GM18499 (cell line): ENCODE measurements at regions not wholly inside any gene's neighbourhood (a gene's known extent, or its start where the extent isn't known, plus 50 kb on each side); places are given as distances from the start of the nearest gene placed in this dataset.
"Not testable (repeated sequence)": the region's sequence is repeated elsewhere in the genome, so short reads cannot be mapped to it uniquely, and the experiment has no call there.

Source experiments
- ATAC-seq: cut with Tn5 transposase; IDR thresholded peaks from one replicate; pipeline ENCODE4 v1.9.1; 2021; ENCODE audit warnings: moderate number of reproducible peaks; ENCODE audit not compliant: insufficient read depth, unreplicated experiment

DNA sequence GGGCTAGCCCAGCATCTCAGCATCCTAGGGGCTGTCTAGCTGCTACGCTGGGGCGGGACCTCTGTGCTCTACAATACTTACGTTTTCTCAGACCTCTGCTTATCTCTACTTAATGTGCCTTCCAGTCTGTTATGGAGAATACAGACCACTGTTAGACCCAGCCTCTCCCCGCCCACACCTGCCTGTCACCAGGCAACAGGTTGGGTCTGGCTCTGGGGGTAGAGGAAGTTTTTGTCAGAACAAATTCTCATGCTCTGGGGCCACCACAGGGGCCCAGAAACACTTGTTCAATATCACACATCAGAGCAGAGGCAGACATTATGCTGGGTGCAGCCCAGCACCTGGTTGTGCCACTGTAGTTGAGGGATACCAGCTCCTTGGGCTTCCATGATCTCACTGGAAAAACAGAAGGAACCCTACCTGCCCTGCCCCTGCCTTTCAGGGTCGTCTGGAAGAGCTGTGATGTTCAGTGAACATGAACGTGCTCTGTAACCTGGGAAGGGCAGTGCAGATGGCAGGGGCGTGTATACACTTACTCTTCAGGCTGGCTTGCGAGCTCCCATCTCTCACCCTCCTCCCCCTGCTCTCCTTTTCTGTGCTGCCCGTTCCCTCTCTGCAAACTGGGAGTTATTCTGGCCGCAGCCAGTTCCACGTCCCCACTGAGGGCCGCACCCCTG, 135.2 kb upstream of the PODXL start:
- no peak for ATAC-seq

GRCh38 chr7:131690441-131690840, 134.0 kb upstream of the PODXL start:
- no peak for ATAC-seq

GRCh38 chr7:131689662-131690234, 133.3 kb upstream of the PODXL start:
- no peak for ATAC-seq

GRCh38 chr7:131688738-131689661, 132.6 kb upstream of the PODXL start:
- no peak for ATAC-seq

DNA sequence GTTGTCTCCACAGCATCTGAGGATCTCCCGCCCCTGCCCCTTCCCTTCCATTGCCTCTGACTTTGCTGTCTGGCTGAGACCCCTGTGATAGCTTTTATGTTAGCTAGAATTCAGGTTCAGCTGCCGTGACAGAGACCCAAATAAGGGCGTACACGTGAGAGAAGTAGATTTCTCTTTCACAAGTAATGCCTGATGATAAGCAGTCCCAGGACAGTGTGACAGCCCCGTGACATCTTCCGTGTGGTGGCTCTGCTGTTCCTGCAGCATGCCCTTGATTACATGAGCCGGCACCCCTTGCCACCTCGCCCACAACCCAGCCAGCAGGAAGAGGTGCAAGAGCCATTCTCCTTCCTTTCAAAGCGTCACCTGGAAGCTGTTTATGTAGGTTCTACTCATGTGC, 130.9 kb upstream of the PODXL start:
- ATAC-seq, result no peak

DNA sequence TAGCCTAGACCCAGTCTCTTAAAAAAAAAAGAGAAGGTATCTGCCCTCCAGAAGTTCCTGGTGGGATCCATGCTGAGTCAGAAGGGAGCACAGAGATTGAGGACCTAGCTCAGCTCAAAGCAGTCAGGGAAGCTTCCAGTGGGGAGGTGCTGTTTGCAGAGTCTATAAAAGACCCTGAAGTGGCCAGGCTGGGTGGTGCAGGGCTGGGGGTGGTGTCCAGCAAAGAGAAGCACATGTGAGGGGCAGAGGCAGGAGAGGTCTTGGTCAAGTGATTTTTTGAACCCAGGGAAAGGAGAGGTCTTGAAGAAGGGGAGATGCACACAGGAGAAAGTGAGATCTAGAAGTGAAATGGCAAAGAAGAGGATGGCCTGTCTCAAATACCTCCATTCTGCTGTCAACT, 130.4 kb upstream of the PODXL start:
- ATAC-seq, result no peak

DNA sequence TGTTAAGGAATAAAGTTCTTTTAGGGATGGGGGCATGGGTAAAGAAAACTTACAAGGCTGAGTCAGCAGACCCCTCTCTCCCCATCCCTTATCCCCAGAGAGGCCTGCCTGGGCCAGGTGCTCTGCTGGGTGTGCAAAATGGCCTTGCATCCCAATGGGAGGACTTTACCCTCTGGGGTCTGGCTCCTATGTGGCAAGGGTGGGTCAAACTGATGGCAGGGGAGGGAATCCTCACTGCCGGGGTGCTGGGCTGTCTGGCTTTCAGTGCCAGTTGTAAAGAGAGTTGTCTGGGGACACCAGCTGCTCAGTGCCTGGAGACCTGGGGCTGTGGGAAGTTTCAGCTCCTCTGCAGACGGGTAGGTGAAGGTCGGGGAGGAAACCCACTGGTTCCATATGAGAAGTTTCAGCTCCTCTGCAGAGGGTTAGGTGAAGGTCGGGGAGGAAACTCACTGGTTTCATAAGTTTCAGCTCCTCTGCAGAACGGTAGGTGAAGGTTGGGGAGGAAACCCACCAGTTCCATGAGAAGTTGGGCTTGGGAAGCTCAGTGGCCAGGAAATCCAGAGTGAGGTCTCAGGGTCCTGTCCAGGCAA, 127.2 kb upstream of the PODXL start:
- ATAC-seq, result no peak

GRCh38 chr7:131681961-131682360, 125.5 kb upstream of the PODXL start:
- ATAC-seq, result no peak

GRCh38 chr7:131679071-131679470, 122.6 kb upstream of the PODXL start:
- not testable (repeated sequence) for ATAC-seq

GRCh38 chr7:131676850-131677249, 120.4 kb upstream of the PODXL start:
- ATAC-seq, result not testable (repeated sequence)

- no peak for ATAC-seq
Measured at GRCh38 chr7:131674131-131674530, 117.7 kb upstream of the PODXL start.

DNA sequence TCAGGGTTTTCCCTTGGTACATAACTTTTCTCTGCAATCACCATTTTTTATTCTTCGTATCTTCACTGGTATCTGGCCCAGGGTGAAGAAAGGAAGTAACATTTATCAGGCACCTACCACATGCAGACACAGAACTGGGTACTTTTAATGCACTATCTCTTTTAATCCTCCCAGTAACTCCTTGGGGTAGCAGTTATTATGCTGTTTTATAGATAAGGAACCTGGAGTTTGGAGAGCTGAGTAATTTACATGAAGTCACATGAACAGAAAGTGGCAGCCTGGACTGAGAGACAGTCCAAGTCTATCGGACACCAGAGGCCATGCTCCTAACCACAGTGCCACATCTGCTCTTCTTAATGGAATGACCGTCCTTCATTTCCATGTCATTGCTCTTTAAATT, 117.1 kb upstream of the PODXL start:
- no peak for ATAC-seq

DNA sequence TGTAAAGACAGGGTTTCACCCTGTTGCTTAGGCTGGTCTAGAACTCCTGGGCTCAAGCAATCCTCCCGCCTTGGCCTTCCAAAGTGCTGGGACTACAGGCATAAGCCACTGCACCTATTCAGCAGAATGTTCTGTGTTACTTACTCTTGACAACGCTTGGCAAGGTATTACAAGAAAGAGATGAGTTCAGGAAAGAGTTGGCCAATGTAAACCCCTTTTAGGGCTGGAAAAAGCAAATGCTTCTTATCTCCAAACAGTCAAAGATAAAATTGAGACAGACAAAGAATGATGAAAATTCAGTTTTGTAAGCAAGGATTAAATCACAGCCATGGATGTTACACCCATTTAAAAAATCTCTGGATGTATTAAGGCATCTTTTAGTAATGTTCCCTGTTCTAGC, 114.0 kb upstream of the PODXL start:
- ATAC-seq, result no peak

DNA sequence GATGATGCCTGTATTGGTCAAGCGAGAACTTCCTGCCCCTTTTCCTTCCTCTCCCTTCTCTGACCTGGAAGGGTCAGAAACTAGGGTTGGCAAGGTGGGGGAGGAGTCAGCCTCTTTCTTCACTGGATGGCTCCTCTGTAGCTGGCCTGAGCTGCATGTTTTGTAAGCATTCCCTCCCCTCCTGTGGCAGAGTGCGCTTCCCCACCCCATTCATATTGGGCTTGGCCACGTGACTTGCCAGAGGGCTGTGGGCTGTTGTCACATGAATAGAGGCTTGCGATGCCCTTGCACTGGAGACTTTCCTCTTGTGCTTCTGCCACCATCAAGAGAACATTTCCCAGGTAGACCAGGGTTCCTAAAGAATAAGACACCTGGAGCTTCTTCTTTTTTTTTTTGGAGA, 111.3 kb upstream of the PODXL start:
- no peak for ATAC-seq

- ATAC-seq, result no peak
Measured at GRCh38 chr7:131665021-131665420, 108.6 kb upstream of the PODXL start.

DNA sequence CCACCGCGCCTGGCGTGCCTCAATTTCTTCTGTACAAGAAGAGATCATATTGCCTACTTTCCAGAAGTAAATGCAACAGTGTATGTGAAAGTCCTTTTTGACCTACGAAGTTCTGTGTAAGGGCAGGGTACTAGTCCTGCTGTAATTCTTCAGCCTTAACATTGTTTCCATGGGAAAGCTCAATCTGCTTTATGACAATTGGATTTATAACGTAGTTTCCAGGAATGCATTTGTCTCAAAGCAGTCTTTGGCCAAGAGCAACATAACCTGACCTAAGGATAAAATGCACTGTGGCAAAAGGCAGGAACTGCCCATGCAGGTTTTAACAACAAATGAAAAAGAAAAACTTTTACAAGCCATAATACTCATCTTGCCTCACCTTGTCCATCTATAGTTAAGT, 108.1 kb upstream of the PODXL start:
- ATAC-seq, result no peak

DNA sequence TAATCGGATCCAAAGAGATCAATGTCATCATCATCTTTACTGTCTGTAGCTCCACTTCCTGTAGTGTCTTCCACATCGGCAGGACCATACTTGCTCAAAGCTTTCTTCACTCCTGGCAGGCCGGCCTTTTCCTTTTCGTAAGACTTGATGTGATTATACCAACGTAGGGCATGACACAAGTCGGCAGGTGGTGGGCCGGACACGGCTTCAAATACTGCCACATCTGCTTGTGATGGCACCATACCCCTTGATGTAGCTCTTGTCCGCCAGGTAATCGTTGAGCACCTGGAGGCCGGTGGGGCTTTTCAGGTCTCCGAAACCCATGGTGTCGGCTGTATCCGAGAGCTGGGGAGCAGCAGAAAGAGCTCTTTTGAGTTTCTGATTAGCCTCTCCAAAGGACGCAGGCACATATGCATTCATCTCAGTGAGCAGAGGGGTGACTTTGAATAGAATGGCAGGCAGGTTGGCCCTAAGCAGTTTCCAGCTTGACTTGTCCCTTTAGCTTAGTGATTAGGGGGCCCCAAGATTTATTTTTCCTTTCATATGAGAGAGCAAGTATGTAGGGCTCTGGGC, 106.0 kb upstream of the PODXL start:
- ATAC-seq, result not testable (repeated sequence)

- ATAC-seq, result no peak
Measured at GRCh38 chr7:131657881-131658280, 101.5 kb upstream of the PODXL start.

- no peak for ATAC-seq
Measured at GRCh38 chr7:131656980-131657723, 100.7 kb upstream of the PODXL start.

GRCh38 chr7:131655866-131656265, 99.4 kb upstream of the PODXL start:
- ATAC-seq, result no peak
